K562 (cell line): ENCODE measurements at regions not wholly inside any gene's neighbourhood (a gene's known extent, or its start where the extent isn't known, plus 50 kb on each side); places are given as distances from the start of the nearest gene placed in this dataset.

Source experiments
- ATAC-seq: fragments of 200-7000 bp; cut with Tn5 transposase; 3 replicates; pipeline ENCODE4 v1.9.1; 2020; ENCODE audit warnings: moderate library complexity
- BruUV-seq: library from RNA; stranded (reverse); fragments of 400-500 nt; replicated peaks from 2 replicates; lab custom pipeline; 2021; lab: Mats Ljungman, UMichigan
- CTCF ChIA-PET: fragments of 300-600 bp; formaldehyde crosslinking; extraction: SDS; loops from one replicate; lab custom pipeline; 2021; ENCODE audit warnings: low intra/inter-chr PET ratio; lab: Yijun Ruan, JAX
- POLR2A ChIA-PET: fragments of 300-600, 350-650 bp; sonication (Branson Sonifier 250); formaldehyde crosslinking; extraction: SDS; loops from one replicate; lab custom pipeline; 2021; ENCODE audit warnings: antibody characterized with exemption, inconsistent platforms; lab: Yijun Ruan, JAX
- DNase-seq, 4 experiments: peaks; one replicate each; pipeline versions ENCODE4 v3.0.0 to v3.0.0-alpha.2; 2011 to 2018; ENCODE audit warnings: low spot score in 3 of 4, mixed read lengths in 3 of 4; ENCODE audit errors: extremely low read depth in 1 of 4
- FAIRE-seq: peaks from 2 replicates; lab custom pipeline; 2011; peaks lifted over from hg19 to GRCh38; lab: Jason Lieb, UNC
- H2AFZ ChIP-seq: 2 replicates; pipeline ENCODE4 v1.6.0; 2011; ENCODE audit warnings: low read depth, low read length, control low read depth, inconsistent platforms
- H3K27ac ChIP-seq: fragments of 200-600 bp; 3 replicates; pipeline ENCODE4 v1.8.0; 2011; ENCODE audit warnings: low read depth, mild to moderate bottlenecking, control low read depth, inconsistent platforms, low read length, moderate library complexity, mixed read lengths; ENCODE audit errors: extremely low read depth
- H3K27me3 ChIP-seq, 2 experiments: fragments of 300-600 bp in 1 of 2; 2 replicates in 1 of 2; 3 replicates in 1 of 2; pipeline versions ENCODE4 v1.6.0 to v1.8.0; 2011; ENCODE audit warnings: inconsistent platforms in 2 of 2, low read length in 2 of 2, mild to moderate bottlenecking in 1 of 2, mixed read lengths in 1 of 2, moderate library complexity in 1 of 2; ENCODE audit not compliant: control insufficient read depth in 2 of 2, insufficient read depth in 2 of 2
- H3K36me3 ChIP-seq: fragments of 300-600 bp; 3 replicates; pipeline ENCODE4 v1.8.0; 2011; ENCODE audit warnings: mild to moderate bottlenecking, low read length, inconsistent platforms; ENCODE audit not compliant: control insufficient read depth, insufficient read depth
- H3K4me1 ChIP-seq, 2 experiments: fragments of 200-600 bp in 1 of 2; replicated peaks in 1 of 2; 2 replicates in 1 of 2; 3 replicates in 1 of 2; pipeline versions ENCODE4 v1.5.1 to v1.8.0; 2011; ENCODE audit warnings: inconsistent platforms in 2 of 2, low read length in 2 of 2, mild to moderate bottlenecking in 1 of 2, mixed read lengths in 1 of 2, moderate library complexity in 1 of 2; ENCODE audit not compliant: control insufficient read depth in 2 of 2, insufficient read depth in 2 of 2
- H3K4me2 ChIP-seq: 2 replicates; pipeline ENCODE4 v1.6.1; 2011; ENCODE audit warnings: low read length, control low read depth, inconsistent platforms, mixed read lengths; ENCODE audit not compliant: insufficient read depth
- H3K4me3 ChIP-seq: fragments of 200-600 bp; sonication (generic), shearing (Covaris generic); 2 replicates; pipeline ENCODE4 v1.5.1; 2016; ENCODE audit warnings: control low read depth, inconsistent platforms
- H3K79me2 ChIP-seq: fragments of 200-600 bp; 3 replicates; pipeline ENCODE4 v1.8.0; 2011; ENCODE audit warnings: low read length, inconsistent platforms; ENCODE audit not compliant: control insufficient read depth, insufficient read depth
- H3K9ac ChIP-seq, 2 experiments: 2 replicates each; pipeline versions ENCODE4 v1.6.0 to v1.6.1; 2011; ENCODE audit warnings: low read depth in 2 of 2, low read length in 2 of 2, control low read depth in 1 of 2, inconsistent platforms in 1 of 2, mild to moderate bottlenecking in 1 of 2, mixed read lengths in 1 of 2; ENCODE audit not compliant: insufficient read depth in 1 of 2
- H3K9me1 ChIP-seq: one replicate; pipeline ENCODE4 v1.6.0; 2011; ENCODE audit warnings: inconsistent platforms, mild to moderate bottlenecking, low read length, moderate library complexity; ENCODE audit not compliant: control insufficient read depth, insufficient read depth
- H3K9me3 ChIP-seq: replicated peaks from 2 replicates; pipeline ENCODE4 v1.5.1; 2011; ENCODE audit warnings: low read depth, low read length, inconsistent platforms; ENCODE audit not compliant: control insufficient read depth, insufficient read depth
- H4K20me1 ChIP-seq: replicated peaks from 2 replicates; pipeline ENCODE4 v1.6.1; 2011; ENCODE audit warnings: low read length, inconsistent platforms, mixed read lengths; ENCODE audit not compliant: control insufficient read depth, insufficient read depth
- CBFB ChIP-seq: sonication (generic); formaldehyde crosslinking; IDR thresholded peaks from 2 replicates; pipeline ENCODE4 v1.4.0; 2020; ENCODE audit warnings: mild to moderate bottlenecking, missing genetic modification reagents
- HES1 ChIP-seq: fragments of 450-650 bp; IDR thresholded peaks from 2 replicates; pipeline ENCODE4 v1.6.1; 2016; ENCODE audit warnings: low read depth, mild to moderate bottlenecking, moderate library complexity
- IRF9 ChIP-seq: fragments of 450-650 bp; IDR thresholded peaks from 2 replicates; pipeline ENCODE4 v1.6.1; 2016; ENCODE audit warnings: missing biosample characterization, missing genetic modification characterization
- JUN ChIP-seq, 2 experiments: sonication (generic) in 1 of 2; formaldehyde crosslinking in 1 of 2; IDR thresholded peaks; 2 replicates each; pipeline versions ENCODE4 v1.6.1 to v1.8.0; 2012 to 2022; ENCODE audit warnings: borderline replicate concordance in 2 of 2, mild to moderate bottlenecking in 2 of 2, improper control_type of control experiment in 1 of 2, low read depth in 1 of 2, low read length in 1 of 2, missing genetic modification reagents in 1 of 2
- NEUROD1 ChIP-seq: fragments of 150-350 bp; IDR thresholded peaks from 2 replicates; pipeline ENCODE4 v1.6.1; 2014; ENCODE audit warnings: borderline replicate concordance, low read length, low read depth; ENCODE audit not compliant: partially characterized antibody
- ZBTB26 ChIP-seq: fragments of 450-650 bp; formaldehyde crosslinking; IDR thresholded peaks from 2 replicates; pipeline ENCODE4 v1.4.0; 2022; ENCODE audit warnings: missing genetic modification characterization
- WGBS: fragments of 100-300 bp; shearing (Covaris generic); methylation state at CpG from one replicate; pipeline ENCODE4 v1.1.6; 2016; ENCODE audit warnings: low coverage, mixed read lengths; ENCODE audit not compliant: insufficient coverage; ENCODE audit errors: missing lambda C conversion rate; 5-methylcytosine and 5-hydroxymethylcytosine counted together
- in situ Hi-C: fragments of 300-500 bp; cut with MboI; formaldehyde crosslinking; loops from 4 replicates; pipeline ENCODE4 v1.15.0; 2018; ENCODE audit warnings: inconsistent platforms, mixed read lengths
- intact Hi-C: fragments of 100-400 bp; cut with micrococcal nuclease; formaldehyde crosslinking; loops from 2 replicates; pipeline ENCODE4 v1.14.2; 2022

GRCh38 chr7:47724335-47724982 lies 142.5 kb upstream of the TNS3 start:
- H3K36me3 ChIP-seq = no peaks in the 10 kb centered on the region
- no peak overlapping the region for H2AFZ ChIP-seq
- FAIRE-seq (no peak), ATAC-seq (no peak), DNase-seq (no peak)
- in situ Hi-C loops (no loop called here), intact Hi-C loops (no loop called here)
- no peaks in the 10 kb centered on the region for H3K9me1 ChIP-seq
- no peak overlapping the region for H3K4me3 ChIP-seq
- no peak overlapping the region for H3K27ac ChIP-seq
- TF ChIP-seq ZBTB26 (CRISPR knock-in tag) = no peak
- TF ChIP-seq JUN (IDR thresholded peaks at IDR 0.05; ENCODE audit: borderline replicate concordance, low read depth, low read length) = no peak
- TF ChIP-seq JUN (CRISPR knock-in tag; IDR thresholded peaks at IDR 0.05; ENCODE audit: borderline replicate concordance) = no peak
- no peak for TF ChIP-seq NEUROD1
- TF ChIP-seq IRF9 (tag) = no peak
- no peak for TF ChIP-seq CBFB (CRISPR knock-in tag)
- no peak for TF ChIP-seq HES1
- no peaks in the 10 kb centered on the region; the same call in 1 of the 2 replicates for H4K20me1 ChIP-seq
- WGBS = 0% methylated on average over 12 of the region's 12 CpGs
- H3K4me1 ChIP-seq = no peaks in the 10 kb centered on the region
- H3K9ac ChIP-seq = no peak overlapping the region
- BruUV-seq = no TSS peak
- H3K9me3 ChIP-seq = no peaks in the 10 kb centered on the region
- POLR2A ChIA-PET = no interaction called here
- H3K79me2 ChIP-seq = no peaks in the 10 kb centered on the region
- CTCF ChIA-PET = no interaction called here
- no peak overlapping the region for H3K4me2 ChIP-seq
- H3K27me3 ChIP-seq = peaks cover 4 to 51% of the 10 kb centered on the region in 2 experiments; a peak in 2 of 5 replicates
